H1 (cell line): ENCODE measurements at regions not wholly inside any gene's neighbourhood (a gene's known extent, or its start where the extent isn't known, plus 50 kb on each side); places are given as distances from the start of the nearest gene placed in this dataset.
A peak's percentile ranks its signal among the peaks of the same experiment; 100 is the strongest.

ENCODE experiments used
- CTCF ChIA-PET: fragments of 300-600 bp; sonication (Branson Sonifier 250); formaldehyde crosslinking; loops from one replicate; lab custom pipeline; 2021; ENCODE audit not compliant: partially characterized antibody; lab: Charles Lee
- POLR2A ChIA-PET: fragments of 300-600 bp; sonication (Branson Sonifier 250); formaldehyde crosslinking; loops from one replicate; lab custom pipeline; 2021; ENCODE audit warnings: inconsistent platforms; ENCODE audit not compliant: partially characterized antibody; lab: Charles Lee
- DNase-seq, 2 experiments: peaks; one replicate each; pipeline versions ENCODE4 v3.0.0 to v3.0.0-alpha.2; 2010 to 2022; ENCODE audit warnings: low spot score in 2 of 2, low read depth in 1 of 2, mixed read lengths in 1 of 2
- FAIRE-seq: peaks from 2 replicates; lab custom pipeline; 2011; peaks lifted over from hg19 to GRCh38; lab: Jason Lieb, UNC
- H2AFZ ChIP-seq: 2 replicates; pipeline ENCODE4 v1.8.1; 2012; ENCODE audit warnings: low read length, inconsistent platforms
- H2AK5ac ChIP-seq: 2 replicates; pipeline ENCODE4 v1.6.1; 2013; ENCODE audit warnings: low read depth, low read length
- H2BK120ac ChIP-seq: replicated peaks from 2 replicates; pipeline ENCODE3; 2013; ENCODE audit warnings: low read depth, low read length, inconsistent platforms
- H2BK12ac ChIP-seq: 2 replicates; pipeline ENCODE4 v1.6.1; 2013; ENCODE audit warnings: low read depth, low read length
- H2BK15ac ChIP-seq: 2 replicates; pipeline ENCODE4 v1.6.1; 2013; ENCODE audit warnings: low read length
- H2BK20ac ChIP-seq: 2 replicates; pipeline ENCODE4 v1.6.1; 2013; ENCODE audit warnings: low read length
- H2BK5ac ChIP-seq: 2 replicates; pipeline ENCODE4 v1.6.1; 2013; ENCODE audit warnings: low read depth, low read length
- H3K14ac ChIP-seq: 2 replicates; pipeline ENCODE4 v1.6.1; 2013; ENCODE audit warnings: inconsistent platforms; ENCODE audit not compliant: insufficient read length
- H3K18ac ChIP-seq: 2 replicates; pipeline ENCODE4 v1.6.1; 2013; ENCODE audit warnings: low read length; ENCODE audit errors: extremely low read depth
- H3K23ac ChIP-seq: 2 replicates; pipeline ENCODE4 v1.6.1; 2013; ENCODE audit warnings: inconsistent platforms; ENCODE audit not compliant: insufficient read length
- H3K23me2 ChIP-seq: 2 replicates; pipeline ENCODE4 v1.6.1; 2013; ENCODE audit warnings: low read depth, low read length
- H3K27ac ChIP-seq: 2 replicates; pipeline ENCODE4 v1.6.1; 2011; ENCODE audit warnings: low read depth, low read length, inconsistent platforms
- H3K27me3 ChIP-seq, 4 experiments: replicated peaks in 1 of 4; 1 replicate in 1 of 4; 2 replicates in 3 of 4; pipeline versions ENCODE4 v1.6.1 to v1.8.1; 2011 to 2013; ENCODE audit warnings: low read length in 3 of 4, mild to moderate bottlenecking in 3 of 4, inconsistent platforms in 2 of 4, mixed read lengths in 2 of 4, moderate library complexity in 1 of 4; ENCODE audit not compliant: control insufficient read depth in 3 of 4, insufficient read depth in 3 of 4; ENCODE audit errors: extremely low read depth in 1 of 4
- H3K36me3 ChIP-seq, 4 experiments: 2 replicates each; pipeline versions ENCODE4 v1.6.1 to v1.8.1; 2011 to 2013; ENCODE audit warnings: mild to moderate bottlenecking in 4 of 4, low read length in 3 of 4, moderate library complexity in 2 of 4, control low read depth in 1 of 4, inconsistent platforms in 1 of 4; ENCODE audit not compliant: insufficient read depth in 4 of 4, control insufficient read depth in 2 of 4
- H3K4ac ChIP-seq: replicated peaks from 2 replicates; pipeline ENCODE3; 2013; ENCODE audit warnings: low read length, low read depth, mixed read lengths, inconsistent platforms; ENCODE audit not compliant: insufficient read length
- H3K4me1 ChIP-seq, 4 experiments: replicated peaks in 1 of 4; 1 replicate in 1 of 4; 2 replicates in 3 of 4; pipeline versions ENCODE4 v1.6.1 to v1.8.1; 2011 to 2013; ENCODE audit warnings: low read length in 3 of 4, inconsistent platforms in 2 of 4, mixed read lengths in 1 of 4; ENCODE audit not compliant: insufficient read depth in 4 of 4, control insufficient read depth in 3 of 4
- H3K4me2 ChIP-seq, 2 experiments: 2 replicates each; pipeline versions ENCODE4 v1.6.1 to v1.8.1; 2011 to 2013; ENCODE audit warnings: low read depth in 2 of 2, low read length in 2 of 2, control low read depth in 1 of 2, inconsistent platforms in 1 of 2, mild to moderate bottlenecking in 1 of 2; ENCODE audit not compliant: insufficient read depth in 1 of 2
- H3K4me3 ChIP-seq, 4 experiments: fragments of 200-600, 300-600 bp in 1 of 4; sonication (generic), shearing (Covaris generic), sonication (Bioruptor Twin) in 1 of 4; 2 replicates each; pipeline versions ENCODE4 v1.5.1 to v1.8.1; 2011 to 2016; ENCODE audit warnings: low read length in 4 of 4, low read depth in 3 of 4, control low read depth in 2 of 4, inconsistent platforms in 2 of 4, mild to moderate bottlenecking in 2 of 4, mixed read lengths in 1 of 4, moderate library complexity in 1 of 4; ENCODE audit not compliant: insufficient read depth in 2 of 4; ENCODE audit errors: extremely low read depth in 1 of 4
- H3K56ac ChIP-seq: replicated peaks from 2 replicates; pipeline ENCODE3; 2013; ENCODE audit warnings: low read depth, mild to moderate bottlenecking, mixed read lengths, low read length, inconsistent platforms; ENCODE audit not compliant: insufficient read length
- H3K79me1 ChIP-seq: 2 replicates; pipeline ENCODE4 v1.6.1; 2013; ENCODE audit warnings: low read depth, low read length, control low read depth
- H3K79me2 ChIP-seq, 2 experiments: 2 replicates each; pipeline versions ENCODE4 v1.6.1 to v1.8.1; 2012 to 2013; ENCODE audit warnings: low read length in 2 of 2, mild to moderate bottlenecking in 2 of 2, inconsistent platforms in 1 of 2; ENCODE audit not compliant: insufficient read depth in 2 of 2, control insufficient read depth in 1 of 2
- H3K9ac ChIP-seq, 4 experiments: replicated peaks in 1 of 4; 1 replicate in 1 of 4; 2 replicates in 3 of 4; pipeline versions ENCODE4 v1.6.1 to v1.8.1; 2011 to 2013; ENCODE audit warnings: low read depth in 3 of 4, low read length in 3 of 4, control low read depth in 2 of 4, mild to moderate bottlenecking in 2 of 4, moderate library complexity in 2 of 4, inconsistent platforms in 1 of 4; ENCODE audit errors: extremely low read depth in 1 of 4
- H3K9me3 ChIP-seq, 2 experiments: 2 replicates each; pipeline versions ENCODE4 v1.6.1 to v1.8.1; 2012 to 2013; ENCODE audit warnings: mild to moderate bottlenecking in 2 of 2, moderate library complexity in 2 of 2, control low read depth in 1 of 2, inconsistent platforms in 1 of 2, low read depth in 1 of 2, low read length in 1 of 2, mixed read lengths in 1 of 2; ENCODE audit not compliant: insufficient read depth in 2 of 2
- H4K20me1 ChIP-seq, 2 experiments: replicated peaks in 1 of 2; 2 replicates each; pipeline versions ENCODE3 to v1.8.1; 2011 to 2013; ENCODE audit warnings: inconsistent platforms in 2 of 2, low read length in 2 of 2, mild to moderate bottlenecking in 1 of 2; ENCODE audit not compliant: insufficient read depth in 2 of 2, control insufficient read depth in 1 of 2
- H4K5ac ChIP-seq: 2 replicates; pipeline ENCODE4 v1.6.1; 2013; ENCODE audit warnings: low read length, low read depth, mixed read lengths, inconsistent platforms; ENCODE audit not compliant: insufficient read length
- H4K8ac ChIP-seq: 2 replicates; pipeline ENCODE4 v1.8.0; 2013; ENCODE audit warnings: mild to moderate bottlenecking, moderate library complexity, low read length, inconsistent platforms; ENCODE audit not compliant: insufficient read depth; ENCODE audit errors: extremely low read depth
- H4K91ac ChIP-seq: replicated peaks from 2 replicates; pipeline ENCODE3; 2013; ENCODE audit warnings: low read length, mixed read lengths, inconsistent platforms; ENCODE audit not compliant: insufficient read length
- BACH1 ChIP-seq: IDR thresholded peaks from 2 replicates; pipeline ENCODE4 v1.6.1; 2012; ENCODE audit warnings: low read length, improper control_type of control experiment
- CBX5 ChIP-seq: fragments of 300-800, 300-1000 bp; sonication (generic); IDR thresholded peaks from 2 replicates; pipeline ENCODE4 v1.7.1; 2016; ENCODE audit warnings: antibody characterized with exemption, low read length, low read depth
- CEBPB ChIP-seq: IDR thresholded peaks from 2 replicates; pipeline ENCODE4 v1.6.1; 2012; ENCODE audit warnings: low read depth, low read length
- CREB1 ChIP-seq: IDR thresholded peaks from 2 replicates; pipeline ENCODE4 v1.6.1; 2012; ENCODE audit warnings: inconsistent platforms
- CTBP2 ChIP-seq: IDR thresholded peaks from 2 replicates; pipeline ENCODE4 v1.7.0; 2011; ENCODE audit warnings: borderline replicate concordance, mild to moderate bottlenecking, moderate library complexity, mixed read lengths, low read length; ENCODE audit not compliant: insufficient read depth, insufficient read length
- HDAC2 ChIP-seq, 2 experiments: fragments of 300-600 bp in 1 of 2; sonication (generic) in 1 of 2; IDR thresholded peaks; 2 replicates each; pipeline ENCODE4 v1.6.1; 2011 to 2012; ENCODE audit warnings: low read depth in 2 of 2, low read length in 2 of 2, mild to moderate bottlenecking in 2 of 2, moderate library complexity in 2 of 2, borderline replicate concordance in 1 of 2, inconsistent platforms in 1 of 2
- JUN ChIP-seq: IDR thresholded peaks from 2 replicates; pipeline ENCODE4 v1.6.1; 2011; ENCODE audit warnings: low read depth, mild to moderate bottlenecking, improper control_type of control experiment, low read length
- JUND ChIP-seq: IDR thresholded peaks from 2 replicates; pipeline ENCODE4 v1.6.1; 2011; ENCODE audit warnings: mild to moderate bottlenecking, improper control_type of control experiment, low read length
- PHF8 ChIP-seq: fragments of 200-600 bp; sonication (generic); conservative IDR thresholded peaks from 2 replicates; pipeline ENCODE4 v1.7.1; 2012; ENCODE audit warnings: low read depth, mild to moderate bottlenecking, inconsistent platforms, low read length, moderate library complexity
- RFX5 ChIP-seq: IDR thresholded peaks from 2 replicates; pipeline ENCODE4 v1.6.1; 2011; ENCODE audit warnings: low read depth, low read length, improper control_type of control experiment, borderline replicate concordance
- YY1 ChIP-seq: IDR thresholded peaks from 2 replicates; pipeline ENCODE4 v1.6.1; 2011; ENCODE audit warnings: low read depth, mild to moderate bottlenecking, low read length
- WGBS, 2 experiments: shearing (Covaris generic) in 1 of 2; methylation state at CpG; one replicate each; pipeline versions ENCODE4 v1.1.6 to v1.1.7; 2013 to 2015; ENCODE audit warnings: low lambda C conversion rate in 2 of 2, mixed read lengths in 2 of 2, inconsistent platforms in 1 of 2, low coverage in 1 of 2, missing lambda C conversion rate in 1 of 2; ENCODE audit not compliant: insufficient replicate concordance in 2 of 2, insufficient coverage in 1 of 2, insufficient read length in 1 of 2; ENCODE audit errors: extremely low coverage in 1 of 2, missing lambda C conversion rate in 1 of 2; 5-methylcytosine and 5-hydroxymethylcytosine counted together
- TF ChIP-seq, protein P1 (sequence below): IDR thresholded peaks from 2 replicates; pipeline ENCODE4 v1.6.1; 2011; ENCODE audit warnings: low read length, improper control_type of control experiment
- TF ChIP-seq, protein P2 (sequence below): IDR thresholded peaks from 2 replicates; pipeline ENCODE4 v1.6.1; 2011; ENCODE audit warnings: low read depth, mild to moderate bottlenecking, low read length; ENCODE audit not compliant: insufficient read depth

DNA sequence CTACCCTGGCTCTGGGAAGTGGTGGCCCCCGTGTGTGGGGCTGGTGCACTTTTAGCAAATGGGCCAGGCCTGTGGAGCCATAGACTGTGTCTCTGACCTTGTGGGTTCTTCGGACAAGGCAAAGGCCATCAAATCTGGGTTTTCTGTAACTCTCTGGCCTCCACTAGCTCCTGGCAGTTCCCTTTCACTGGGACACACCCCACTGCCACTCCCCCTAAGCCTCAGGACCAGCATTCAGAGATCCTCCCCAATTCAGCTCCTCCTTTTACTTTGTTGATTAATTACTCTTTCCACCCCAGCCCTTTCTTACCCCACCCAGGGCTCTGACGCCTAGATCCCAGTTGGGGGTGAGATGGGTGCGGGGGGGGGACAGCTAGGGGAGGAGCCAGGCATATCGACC lies 53.9 kb upstream of the IRX3 start:
- peaks cover 0 to 20% (median 5%) of the 10 kb centered on the region in 4 experiments; a peak in 4 of 7 replicates for H3K4me1 ChIP-seq
- H3K14ac ChIP-seq, result no peak overlapping the region
- H3K9ac ChIP-seq, result no peak overlapping the region
- H4K8ac ChIP-seq, result no peak overlapping the region
- DNase-seq (no peak), FAIRE-seq (no peak)
- POLR2A ChIA-PET, result no interaction called here
- 0 out of 4 replicates have a peak overlapping the region, but pooled peaks of 1 of the 2 experiments have one; percentile 6 for H3K4me2 ChIP-seq
- no peak overlapping the region for H2AK5ac ChIP-seq
- H2BK5ac ChIP-seq, result no peak overlapping the region
- H4K5ac ChIP-seq, result no peak overlapping the region
- H3K27me3 ChIP-seq, result peaks cover 0 to 3% (median 0%) of the 10 kb centered on the region in 4 experiments; a peak in 2 of 7 replicates
- CTCF ChIA-PET, result interaction anchor here (0.7 to 1.6 kb wide), 4 partner anchors 8 to 747 kb away, joined by 3 to 4 read pairs (median 4); no protein-coding TSS in a partner anchor
- H3K18ac ChIP-seq, result no peak overlapping the region
- H4K91ac ChIP-seq, result no peak overlapping the region
- H2BK12ac ChIP-seq, result no peak overlapping the region
- no peak overlapping the region for H3K23ac ChIP-seq
- no peak overlapping the region for H2BK120ac ChIP-seq
- no peaks in the 10 kb centered on the region for H4K20me1 ChIP-seq
- 85% methylated on average over 3 of the region's 5 CpGs; no CpG with 5 or more reads in 1 of the 2 experiments for WGBS, 2 experiments
- no peak overlapping the region for H2BK15ac ChIP-seq
- peak overlapping the region; percentile 11; the same call in 1 of the 2 replicates for H2BK20ac ChIP-seq
- H3K56ac ChIP-seq, result no peak overlapping the region
- H3K4ac ChIP-seq, result no peak overlapping the region
- no peak overlapping the region for H2AFZ ChIP-seq
- no peaks in the 10 kb centered on the region for H3K23me2 ChIP-seq
- H3K79me1 ChIP-seq, result no peaks in the 10 kb centered on the region
- no peak overlapping the region for H3K4me3 ChIP-seq
- H3K9me3 ChIP-seq, result no peaks in the 10 kb centered on the region
- H3K27ac ChIP-seq, result no peak overlapping the region
- H3K79me2 ChIP-seq, result no peaks in the 10 kb centered on the region
- H3K36me3 ChIP-seq, result no peaks in the 10 kb centered on the region
- TF ChIP-seq, protein P1, sequence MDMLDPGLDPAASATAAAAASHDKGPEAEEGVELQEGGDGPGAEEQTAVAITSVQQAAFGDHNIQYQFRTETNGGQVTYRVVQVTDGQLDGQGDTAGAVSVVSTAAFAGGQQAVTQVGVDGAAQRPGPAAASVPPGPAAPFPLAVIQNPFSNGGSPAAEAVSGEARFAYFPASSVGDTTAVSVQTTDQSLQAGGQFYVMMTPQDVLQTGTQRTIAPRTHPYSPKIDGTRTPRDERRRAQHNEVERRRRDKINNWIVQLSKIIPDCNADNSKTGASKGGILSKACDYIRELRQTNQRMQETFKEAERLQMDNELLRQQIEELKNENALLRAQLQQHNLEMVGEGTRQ, result no peak
- TF ChIP-seq, protein P2, sequence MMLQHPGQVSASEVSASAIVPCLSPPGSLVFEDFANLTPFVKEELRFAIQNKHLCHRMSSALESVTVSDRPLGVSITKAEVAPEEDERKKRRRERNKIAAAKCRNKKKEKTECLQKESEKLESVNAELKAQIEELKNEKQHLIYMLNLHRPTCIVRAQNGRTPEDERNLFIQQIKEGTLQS, result no peak
- TF ChIP-seq CREB1 (no peak), YY1 (no peak), PHF8 (no peak), CEBPB (no peak), CTBP2 (no peak), RFX5 (no peak), HDAC2 (IDR thresholded peaks at IDR 0.05; ENCODE audit: borderline replicate concordance in 1 of 2, low read depth in 2 of 2, low read length in 2 of 2) (no peak), CBX5 (no peak), JUN (no peak), BACH1 (no peak), JUND (no peak)
